Activated naive CD8-positive, alpha-beta T cell treated with anti-CD3 and anti-CD28 coated beads, Interleukin-2, amount 50 U/mL, for 24 hours (primary cell): ENCODE measurements at regions not wholly inside any gene's neighbourhood (a gene's known extent, or its start where the extent isn't known, plus 50 kb on each side); places are given as distances from the start of the nearest gene placed in this dataset.
A peak's percentile ranks its signal among the peaks of the same experiment; 100 is the strongest.

Source experiments
- ATAC-seq: fragments of 150-1000 bp; cut with Tn5 transposase; one replicate; pipeline ENCODE4 v1.10.0; 2021
- DNase-seq: peaks from one replicate; pipeline ENCODE4 v3.0.0; 2021
- H3K27ac Mint-ChIP-seq: one replicate; pipeline ENCODE4 v1.8.0; 2021; ENCODE audit warnings: mild to moderate bottlenecking, mixed read lengths
- H3K27me3 Mint-ChIP-seq: one replicate; pipeline ENCODE4 v1.8.0; 2021; ENCODE audit warnings: mixed read lengths
- H3K36me3 Mint-ChIP-seq: one replicate; pipeline ENCODE4 v1.8.0; 2021; ENCODE audit warnings: low read depth, mixed read lengths
- H3K4me1 Mint-ChIP-seq: one replicate; pipeline ENCODE4 v1.8.0; 2021; ENCODE audit warnings: mixed read lengths
- H3K4me3 Mint-ChIP-seq: one replicate; pipeline ENCODE4 v1.8.0; 2021; ENCODE audit warnings: mild to moderate bottlenecking, moderate library complexity, mixed read lengths
- H3K9me3 Mint-ChIP-seq: one replicate; pipeline ENCODE4 v1.8.0; 2021; ENCODE audit warnings: mixed read lengths

GRCh38 chr22:25358421-25359170 is 139.2 kb downstream of the CRYBB2 start:
- no peak for ATAC-seq

GRCh38 chr22:25359601-25360261 is 140.3 kb downstream of the CRYBB2 start:
- H3K4me1 Mint-ChIP-seq = no peaks in the 10 kb centered on the region

More at GRCh38 chr22:25358421-25359170, 139.2 kb downstream of the CRYBB2 start:
- Mint-ChIP-seq H3K4me1 (no peaks in the 10 kb centered on the region), H3K36me3 (peaks cover 16% of the 10 kb centered on the region), H3K27me3 (no peaks in the 10 kb centered on the region), H3K9me3 (no peaks in the 10 kb centered on the region), H3K27ac (no peak overlapping the region), H3K4me3 (no peak overlapping the region)
- no peak for DNase-seq

GRCh38 chr22:25360411-25360810 is 141.0 kb downstream of the CRYBB2 start:
- ATAC-seq (no peak), DNase-seq (no peak)
- Mint-ChIP-seq H3K9me3 (no peaks in the 10 kb centered on the region), H3K27me3 (no peaks in the 10 kb centered on the region), H3K27ac (no peak overlapping the region), H3K36me3 (peaks cover 6% of the 10 kb centered on the region), H3K4me1 (no peaks in the 10 kb centered on the region), H3K4me3 (no peak overlapping the region)

More at GRCh38 chr22:25359601-25360261, 140.3 kb downstream of the CRYBB2 start:
- Mint-ChIP-seq H3K36me3 (peaks cover 8% of the 10 kb centered on the region), H3K27me3 (no peaks in the 10 kb centered on the region), H3K4me3 (no peak overlapping the region), H3K27ac (no peak overlapping the region), H3K9me3 (no peaks in the 10 kb centered on the region)
- DNase-seq (no peak), ATAC-seq (no peak)

GRCh38 chr22:25360891-25361645 is 141.6 kb downstream of the CRYBB2 start:
- no peak overlapping the region for H3K4me3 Mint-ChIP-seq
- no peak overlapping the region for H3K27ac Mint-ChIP-seq
- no peaks in the 10 kb centered on the region for H3K27me3 Mint-ChIP-seq
- H3K36me3 Mint-ChIP-seq = peaks cover 6% of the 10 kb centered on the region
- no peaks in the 10 kb centered on the region for H3K9me3 Mint-ChIP-seq
- no peaks in the 10 kb centered on the region for H3K4me1 Mint-ChIP-seq
- ATAC-seq = no peak
- no peak for DNase-seq

- Mint-ChIP-seq H3K4me1 (no peaks in the 10 kb centered on the region), H3K27ac (no peak overlapping the region), H3K36me3 (peaks cover 6% of the 10 kb centered on the region), H3K4me3 (no peak overlapping the region), H3K9me3 (no peaks in the 10 kb centered on the region), H3K27me3 (no peaks in the 10 kb centered on the region)
- ATAC-seq = peak; percentile 5
- DNase-seq = no peak
Measured at GRCh38 chr22:25361899-25362214, 142.4 kb downstream of the CRYBB2 start.

GRCh38 chr22:25362215-25362882 is 142.9 kb downstream of the CRYBB2 start:
- Mint-ChIP-seq H3K27me3 (no peaks in the 10 kb centered on the region), H3K36me3 (peaks cover 3% of the 10 kb centered on the region), H3K4me3 (no peak overlapping the region), H3K4me1 (no peaks in the 10 kb centered on the region), H3K9me3 (no peaks in the 10 kb centered on the region), H3K27ac (no peak overlapping the region)
- ATAC-seq = peak; percentile 62
- DNase-seq = peak; percentile 84

- Mint-ChIP-seq H3K36me3 (peaks cover 3% of the 10 kb centered on the region), H3K4me1 (no peaks in the 10 kb centered on the region), H3K27me3 (no peaks in the 10 kb centered on the region), H3K4me3 (no peak overlapping the region), H3K9me3 (no peaks in the 10 kb centered on the region), H3K27ac (no peak overlapping the region)
- ATAC-seq (no peak), DNase-seq (no peak)
Measured at GRCh38 chr22:25362883-25363240, 143.4 kb downstream of the CRYBB2 start.

- no peaks in the 10 kb centered on the region for H3K4me1 Mint-ChIP-seq
- H3K9me3 Mint-ChIP-seq = no peaks in the 10 kb centered on the region
- peaks cover 3% of the 10 kb centered on the region for H3K36me3 Mint-ChIP-seq
- H3K27ac Mint-ChIP-seq = no peak overlapping the region
- DNase-seq = no peak
- H3K4me3 Mint-ChIP-seq = no peak overlapping the region
- ATAC-seq = no peak
- no peaks in the 10 kb centered on the region for H3K27me3 Mint-ChIP-seq
Measured at GRCh38 chr22:25363474-25363873, 144.0 kb downstream of the CRYBB2 start.

- Mint-ChIP-seq H3K27me3 (no peaks in the 10 kb centered on the region), H3K4me1 (no peaks in the 10 kb centered on the region), H3K4me3 (no peak overlapping the region), H3K36me3 (peaks cover 3% of the 10 kb centered on the region), H3K9me3 (no peaks in the 10 kb centered on the region), H3K27ac (no peak overlapping the region)
- ATAC-seq (no peak), DNase-seq (no peak)
Measured at GRCh38 chr22:25364281-25364680, 144.8 kb downstream of the CRYBB2 start.

GRCh38 chr22:25364736-25365241 is 145.3 kb downstream of the CRYBB2 start:
- no peak overlapping the region for H3K4me3 Mint-ChIP-seq
- H3K27ac Mint-ChIP-seq = no peak overlapping the region
- H3K36me3 Mint-ChIP-seq = peaks cover 3% of the 10 kb centered on the region
- no peaks in the 10 kb centered on the region for H3K9me3 Mint-ChIP-seq
- ATAC-seq = no peak
- DNase-seq = no peak
- no peaks in the 10 kb centered on the region for H3K4me1 Mint-ChIP-seq
- H3K27me3 Mint-ChIP-seq = no peaks in the 10 kb centered on the region

GRCh38 chr22:25365491-25366261 is 146.2 kb downstream of the CRYBB2 start:
- H3K27ac Mint-ChIP-seq = no peak overlapping the region

GRCh38 chr22:25366408-25366807 is 147.0 kb downstream of the CRYBB2 start:
- Mint-ChIP-seq H3K4me1 (no peaks in the 10 kb centered on the region), H3K4me3 (no peak overlapping the region), H3K27ac (no peak overlapping the region), H3K36me3 (peaks cover 7% of the 10 kb centered on the region), H3K9me3 (no peaks in the 10 kb centered on the region), H3K27me3 (no peaks in the 10 kb centered on the region)
- ATAC-seq (no peak), DNase-seq (no peak)

More at GRCh38 chr22:25365491-25366261, 146.2 kb downstream of the CRYBB2 start:
- DNase-seq (no peak), ATAC-seq (no peak)
- Mint-ChIP-seq H3K36me3 (peaks cover 4% of the 10 kb centered on the region), H3K4me1 (no peaks in the 10 kb centered on the region), H3K4me3 (no peak overlapping the region), H3K27me3 (no peaks in the 10 kb centered on the region), H3K9me3 (no peaks in the 10 kb centered on the region)

- no peak overlapping the region for H3K27ac Mint-ChIP-seq
- DNase-seq (no peak), ATAC-seq (no peak)
- no peaks in the 10 kb centered on the region for H3K9me3 Mint-ChIP-seq
- no peak overlapping the region for H3K4me3 Mint-ChIP-seq
- no peaks in the 10 kb centered on the region for H3K27me3 Mint-ChIP-seq
- H3K36me3 Mint-ChIP-seq = peaks cover 9% of the 10 kb centered on the region
- no peaks in the 10 kb centered on the region for H3K4me1 Mint-ChIP-seq
Measured at GRCh38 chr22:25366876-25367466, 147.5 kb downstream of the CRYBB2 start.
